ENCODE measurements at regions not wholly inside any gene's neighbourhood (a gene's known extent, or its start where the extent isn't known, plus 50 kb on each side); places are given as distances from the start of the nearest gene placed in this dataset.
"Not testable (repeated sequence)": the region's sequence is repeated elsewhere in the genome, so short reads cannot be mapped to it uniquely, and the experiment has no call there.

GRCh38 chr1:111063595-111063994 is 76.3 kb downstream of the DRAM2 start:
- no peak for DNase-seq (ENCODE audit: low read depth in 2 of 2)

- no peak for DNase-seq (ENCODE audit: low read depth in 2 of 2)
Observed at GRCh38 chr1:111062624-111063023, 77.3 kb downstream of the DRAM2 start.

DNA sequence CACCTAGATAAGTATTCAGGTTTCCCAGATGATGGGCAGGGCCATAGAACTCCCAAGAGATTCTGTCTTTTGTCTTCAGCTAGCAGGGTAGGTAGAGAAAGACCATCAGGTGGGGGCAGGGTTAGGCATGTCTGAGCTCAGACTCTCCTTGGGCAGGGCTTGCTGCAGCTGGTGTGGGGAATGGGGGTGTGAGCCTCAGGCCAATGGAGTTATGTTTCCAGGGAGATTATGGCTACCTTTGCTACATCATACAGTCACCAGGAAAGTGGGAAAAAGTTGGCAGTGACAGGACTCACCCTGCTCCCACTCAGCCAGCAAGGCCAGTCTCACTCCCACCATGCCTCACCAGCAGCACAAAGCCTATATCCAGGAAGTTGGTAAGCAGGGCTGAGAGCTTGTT is 77.8 kb downstream of the DRAM2 start:
- DNase-seq (ENCODE audit: low read depth in 2 of 2), result no peak

GRCh38 chr1:111054656-111055055 is 85.2 kb downstream of the DRAM2 start:
- DNase-seq (ENCODE audit: low read depth in 2 of 2), result no peak

GRCh38 chr1:111052246-111052645 is 87.6 kb downstream of the DRAM2 start:
- DNase-seq (ENCODE audit: low read depth in 2 of 2), result no peak

GRCh38 chr1:111048253-111048652 is 84.5 kb upstream of the LRIF1 start:
- not testable (repeated sequence) for DNase-seq (ENCODE audit: low read depth in 2 of 2)

GRCh38 chr1:111045033-111045722 is 81.5 kb upstream of the LRIF1 start:
- DNase-seq (ENCODE audit: low read depth in 2 of 2), result no peak

GRCh38 chr1:111032295-111032897 is 68.7 kb upstream of the LRIF1 start:
- no peak for DNase-seq (ENCODE audit: low read depth in 2 of 2)

- peak; percentile 13 to 16 for DNase-seq (ENCODE audit: low read depth in 2 of 2)
Observed at GRCh38 chr1:111030590-111030989, 66.9 kb upstream of the LRIF1 start.

- no peak for DNase-seq (ENCODE audit: low read depth in 2 of 2)
Observed at GRCh38 chr1:111025109-111025508, 61.4 kb upstream of the LRIF1 start.

GRCh38 chr1:111015222-111015621 is 51.5 kb upstream of the LRIF1 start:
- DNase-seq (ENCODE audit: low read depth in 2 of 2), result no peak
